Right lobe of liver (tissue), 6 donors: ENCODE measurements at regions not wholly inside any gene's neighbourhood (a gene's known extent, or its start where the extent isn't known, plus 50 kb on each side); places are given as distances from the start of the nearest gene placed in this dataset.

Source experiments
- ATAC-seq, 4 donors: fragments of 200-7000 bp; cut with Tn5 transposase; one replicate each; pipeline ENCODE4 v1.9.1; 2020; ENCODE audit warnings: mild to moderate bottlenecking in 4 of 4, moderate library complexity in 4 of 4
- DNase-seq, 3 donors: peaks; one replicate each; pipeline ENCODE4 v3.0.0-alpha.2; 2020
- H3K27ac ChIP-seq, 3 donors: fragments of 200-600 bp; one replicate each; pipeline ENCODE4 v1.8.0; 2022
- H3K27me3 ChIP-seq, 2 donors: fragments of 200-600 bp; one replicate each; pipeline ENCODE4 v1.8.0; 2022
- H3K36me3 ChIP-seq, 4 donors: fragments of 200-600 bp; sonication (generic) in 1 of 4; one replicate each; pipeline versions ENCODE4 v1.5.1 to v1.8.0; 2017 to 2022; ENCODE audit warnings: control low read depth in 1 of 4
- H3K4me1 ChIP-seq, 4 donors: fragments of 200-600 bp; sonication (generic) in 1 of 4; one replicate each; pipeline versions ENCODE4 v1.5.1 to v1.8.0; 2017 to 2022; ENCODE audit warnings: control low read depth in 1 of 4
- H3K4me3 ChIP-seq, 3 donors: fragments of 200-600 bp; one replicate each; pipeline ENCODE4 v1.8.0; 2022
- H3K9me3 ChIP-seq, 4 donors: fragments of 200-600 bp; sonication (generic) in 1 of 4; one replicate each; pipeline versions ENCODE4 v1.5.1 to v1.8.0; 2017 to 2022; ENCODE audit warnings: control low read depth in 1 of 4
- CTCF ChIP-seq, 4 donors: fragments of 200-600 bp in 3 of 4; fragments of 450-650 bp in 1 of 4; IDR thresholded peaks; one replicate each; pipeline versions ENCODE4 v1.5.1 to v1.8.0; 2016 to 2022; ENCODE audit warnings: antibody characterized with exemption in 4 of 4, mild to moderate bottlenecking in 2 of 4
- POLR2A ChIP-seq: fragments of 450-650 bp; IDR thresholded peaks from one replicate; pipeline ENCODE4 v1.6.1; 2017; ENCODE audit warnings: antibody characterized with exemption, mild to moderate bottlenecking
- WGBS: methylation state at CpG from one replicate; pipeline ENCODE4 v1.1.6; 2018; ENCODE audit warnings: low coverage, low lambda C conversion rate; ENCODE audit not compliant: insufficient coverage; ENCODE audit errors: missing lambda C conversion rate; 5-methylcytosine and 5-hydroxymethylcytosine counted together
- intact Hi-C, 2 donors: fragments of 100-400 bp; cut with DNase I; formaldehyde crosslinking; loops; one replicate each; pipeline versions ENCODE4 v1.11.2 to v1.14.1; 2022
- donor health status: DM: no; HTN: yes; CAD: no.
- donor health status: DM: no; HTN: no; CAD: no.
- donor health status: DM: no; HTN: no; CAD: no.
- donor health status: DM: no; HTN: yes; CAD: no.
- donor health status: DM: no; HTN: yes; CAD: no.

GRCh38 chr12:24325331-24325730, 375.9 kb upstream of the SOX5 start:
- H3K9me3 ChIP-seq: no peaks in the 10 kb centered on the region
- no peaks in the 10 kb centered on the region for H3K4me1 ChIP-seq
- intact Hi-C loops: no loop called here
- DNase-seq (no peak), ATAC-seq (no peak)
- TF ChIP-seq POLR2A: no peak
- TF ChIP-seq CTCF (IDR thresholded peaks at IDR 0.05): no peak
- H3K36me3 ChIP-seq: no peaks in the 10 kb centered on the region
- H3K27ac ChIP-seq: no peak overlapping the region
- no peak overlapping the region for H3K4me3 ChIP-seq
- 74% methylated on average over 3 of the region's 3 CpGs for WGBS
- H3K27me3 ChIP-seq: no peaks in the 10 kb centered on the region

GRCh38 chr12:24307716-24308335, 358.4 kb upstream of the SOX5 start:
- no peaks in the 10 kb centered on the region for H3K27me3 ChIP-seq
- no peaks in the 10 kb centered on the region for H3K36me3 ChIP-seq
- TF ChIP-seq CTCF (IDR thresholded peaks at IDR 0.05) (no peak), POLR2A (no peak)
- H3K4me3 ChIP-seq: no peak overlapping the region
- ATAC-seq (no peak), DNase-seq (no peak)
- intact Hi-C loops: no loop called here
- H3K27ac ChIP-seq: no peak overlapping the region
- no peaks in the 10 kb centered on the region for H3K4me1 ChIP-seq
- H3K9me3 ChIP-seq: no peaks in the 10 kb centered on the region
- 77% methylated on average over 6 of the region's 6 CpGs for WGBS

GRCh38 chr12:24307153-24307552, 357.7 kb upstream of the SOX5 start:
- H3K9me3 ChIP-seq: no peaks in the 10 kb centered on the region
- DNase-seq (no peak), ATAC-seq (no peak)
- intact Hi-C loops: no loop called here
- no peak overlapping the region for H3K27ac ChIP-seq
- H3K4me1 ChIP-seq: no peaks in the 10 kb centered on the region
- H3K27me3 ChIP-seq: no peaks in the 10 kb centered on the region
- TF ChIP-seq POLR2A (no peak), CTCF (IDR thresholded peaks at IDR 0.05) (no peak)
- no peaks in the 10 kb centered on the region for H3K36me3 ChIP-seq
- H3K4me3 ChIP-seq: no peak overlapping the region
- WGBS: 58% methylated on average over 3 of the region's 3 CpGs

- DNase-seq (no peak), ATAC-seq (no peak)
- H3K27me3 ChIP-seq: no peaks in the 10 kb centered on the region
- H3K36me3 ChIP-seq: no peaks in the 10 kb centered on the region
- intact Hi-C loops: no loop called here
- H3K27ac ChIP-seq: no peak overlapping the region
- H3K4me1 ChIP-seq: no peaks in the 10 kb centered on the region
- WGBS: 75% methylated on average over 4 of the region's 6 CpGs
- TF ChIP-seq POLR2A (no peak), CTCF (IDR thresholded peaks at IDR 0.05) (no peak)
- H3K4me3 ChIP-seq: no peak overlapping the region
- H3K9me3 ChIP-seq: no peaks in the 10 kb centered on the region
Observed at GRCh38 chr12:24306001-24306400, 356.5 kb upstream of the SOX5 start.

- ATAC-seq (no peak), DNase-seq (no peak)
- intact Hi-C loops: no loop called here
- TF ChIP-seq POLR2A: no peak
- TF ChIP-seq CTCF (IDR thresholded peaks at IDR 0.05): no peak
- Histone ChIP-seq H3K27me3 (no peaks in the 10 kb centered on the region), H3K36me3 (no peaks in the 10 kb centered on the region), H3K9me3 (no peaks in the 10 kb centered on the region), H3K4me3 (no peak overlapping the region), H3K4me1 (no peaks in the 10 kb centered on the region), H3K27ac (no peak overlapping the region)
- 95% methylated on average over 4 of the region's 4 CpGs for WGBS
Observed at GRCh38 chr12:24304285-24304684, 354.8 kb upstream of the SOX5 start.
